ENCODE measurements at regions not wholly inside any gene's neighbourhood (a gene's known extent, or its start where the extent isn't known, plus 50 kb on each side); places are given as distances from the start of the nearest gene placed in this dataset.
"Not testable (repeated sequence)": the region's sequence is repeated elsewhere in the genome, so short reads cannot be mapped to it uniquely, and the experiment has no call there.

GRCh38 chr16:51845586-51846305 lies 694.7 kb upstream of the SALL1 start:
- H3K27me3 ChIP-seq (ENCODE audit: insufficient read depth, low read length): no peaks in the 10 kb centered on the region
- H3K9me3 ChIP-seq (ENCODE audit: low read length): no peaks in the 10 kb centered on the region
- no peak overlapping the region for H3K4me3 ChIP-seq (ENCODE audit: low read length)
- H3K36me3 ChIP-seq (ENCODE audit: insufficient read depth, low read length): no peaks in the 10 kb centered on the region
- peaks cover 17% of the 10 kb centered on the region for H3K4me1 ChIP-seq (ENCODE audit: insufficient read depth, low read length)
- peak overlapping the region; percentile 57 for H2AFZ ChIP-seq (ENCODE audit: low read depth, low read length)

- Histone ChIP-seq H3K4me3 (ENCODE audit: low read length) (no peak overlapping the region), H3K36me3 (ENCODE audit: insufficient read depth, low read length) (no peaks in the 10 kb centered on the region), H3K4me1 (ENCODE audit: insufficient read depth, low read length) (peaks cover 3% of the 10 kb centered on the region), H3K27me3 (ENCODE audit: insufficient read depth, low read length) (peaks cover 2% of the 10 kb centered on the region), H2AFZ (ENCODE audit: low read depth, low read length) (no peak overlapping the region), H3K9me3 (ENCODE audit: low read length) (no peaks in the 10 kb centered on the region)
These were observed 688.8 kb upstream of the SALL1 start for GRCh38 chr16:51839727-51840462.

GRCh38 chr16:51834794-51835193 lies 683.7 kb upstream of the SALL1 start:
- Histone ChIP-seq H2AFZ (ENCODE audit: low read depth, low read length) (no peak overlapping the region), H3K9me3 (ENCODE audit: low read length) (no peaks in the 10 kb centered on the region), H3K4me3 (ENCODE audit: low read length) (no peak overlapping the region), H3K36me3 (ENCODE audit: insufficient read depth, low read length) (no peaks in the 10 kb centered on the region), H3K4me1 (ENCODE audit: insufficient read depth, low read length) (peaks cover 2% of the 10 kb centered on the region), H3K27me3 (ENCODE audit: insufficient read depth, low read length) (peaks cover 2% of the 10 kb centered on the region)

- Histone ChIP-seq H3K36me3 (ENCODE audit: insufficient read depth, low read length) (no peaks in the 10 kb centered on the region), H3K4me3 (ENCODE audit: low read length) (no peak overlapping the region), H2AFZ (ENCODE audit: low read depth, low read length) (no peak overlapping the region), H3K9me3 (ENCODE audit: low read length) (no peaks in the 10 kb centered on the region), H3K4me1 (ENCODE audit: insufficient read depth, low read length) (peaks cover 2% of the 10 kb centered on the region), H3K27me3 (ENCODE audit: insufficient read depth, low read length) (peaks cover 2% of the 10 kb centered on the region)
These were observed 683.1 kb upstream of the SALL1 start for GRCh38 chr16:51834133-51834532.

GRCh38 chr16:51831595-51832367 lies 680.7 kb upstream of the SALL1 start:
- Histone ChIP-seq H3K27me3 (ENCODE audit: insufficient read depth, low read length) (no peaks in the 10 kb centered on the region), H2AFZ (ENCODE audit: low read depth, low read length) (no peak overlapping the region), H3K9me3 (ENCODE audit: low read length) (no peaks in the 10 kb centered on the region)

GRCh38 chr16:51831034-51831433 lies 680.0 kb upstream of the SALL1 start:
- not testable (repeated sequence) for H3K36me3 ChIP-seq (ENCODE audit: insufficient read depth, low read length); H3K4me1 ChIP-seq (ENCODE audit: insufficient read depth, low read length); H3K9me3 ChIP-seq (ENCODE audit: low read length)

More at GRCh38 chr16:51831595-51832367, 680.7 kb upstream of the SALL1 start:
- Histone ChIP-seq H3K4me1 (ENCODE audit: insufficient read depth, low read length) (peaks cover 2% of the 10 kb centered on the region), H3K36me3 (ENCODE audit: insufficient read depth, low read length) (no peaks in the 10 kb centered on the region), H3K4me3 (ENCODE audit: low read length) (no peak overlapping the region)

GRCh38 chr16:51825779-51826178 lies 674.7 kb upstream of the SALL1 start:
- Histone ChIP-seq H3K4me1 (ENCODE audit: insufficient read depth, low read length) (no peaks in the 10 kb centered on the region), H3K9me3 (ENCODE audit: low read length) (no peaks in the 10 kb centered on the region), H3K36me3 (ENCODE audit: insufficient read depth, low read length) (no peaks in the 10 kb centered on the region), H2AFZ (ENCODE audit: low read depth, low read length) (no peak overlapping the region), H3K4me3 (ENCODE audit: low read length) (no peak overlapping the region), H3K27me3 (ENCODE audit: insufficient read depth, low read length) (peaks cover 9% of the 10 kb centered on the region)

More at GRCh38 chr16:51831034-51831433, 680.0 kb upstream of the SALL1 start:
- not testable (repeated sequence) for H2AFZ ChIP-seq (ENCODE audit: low read depth, low read length); H3K4me3 ChIP-seq (ENCODE audit: low read length); H3K27me3 ChIP-seq (ENCODE audit: insufficient read depth, low read length)

- Histone ChIP-seq H3K36me3 (ENCODE audit: insufficient read depth, low read length) (no peaks in the 10 kb centered on the region), H2AFZ (ENCODE audit: low read depth, low read length) (no peak overlapping the region), H3K9me3 (ENCODE audit: low read length) (no peaks in the 10 kb centered on the region), H3K27me3 (ENCODE audit: insufficient read depth, low read length) (peaks cover 9% of the 10 kb centered on the region), H3K4me1 (ENCODE audit: insufficient read depth, low read length) (no peaks in the 10 kb centered on the region), H3K4me3 (ENCODE audit: low read length) (no peak overlapping the region)
These were observed 671.4 kb upstream of the SALL1 start for GRCh38 chr16:51822471-51822870.

GRCh38 chr16:51821527-51821926 lies 670.5 kb upstream of the SALL1 start:
- Histone ChIP-seq H3K9me3 (ENCODE audit: low read length) (no peaks in the 10 kb centered on the region), H3K27me3 (ENCODE audit: insufficient read depth, low read length) (peaks cover 9% of the 10 kb centered on the region), H3K4me1 (ENCODE audit: insufficient read depth, low read length) (no peaks in the 10 kb centered on the region), H3K36me3 (ENCODE audit: insufficient read depth, low read length) (no peaks in the 10 kb centered on the region), H3K4me3 (ENCODE audit: low read length) (no peak overlapping the region), H2AFZ (ENCODE audit: low read depth, low read length) (no peak overlapping the region)

GRCh38 chr16:51820176-51820575 lies 669.1 kb upstream of the SALL1 start:
- H3K4me3 ChIP-seq (ENCODE audit: low read length): no peak overlapping the region
- peaks cover 9% of the 10 kb centered on the region for H3K27me3 ChIP-seq (ENCODE audit: insufficient read depth, low read length)
- no peaks in the 10 kb centered on the region for H3K4me1 ChIP-seq (ENCODE audit: insufficient read depth, low read length)
- no peak overlapping the region for H2AFZ ChIP-seq (ENCODE audit: low read depth, low read length)
- H3K36me3 ChIP-seq (ENCODE audit: insufficient read depth, low read length): no peaks in the 10 kb centered on the region
- no peaks in the 10 kb centered on the region for H3K9me3 ChIP-seq (ENCODE audit: low read length)

GRCh38 chr16:51818342-51818944 lies 667.4 kb upstream of the SALL1 start:
- no peaks in the 10 kb centered on the region for H3K9me3 ChIP-seq (ENCODE audit: low read length)
- peaks cover 9% of the 10 kb centered on the region for H3K27me3 ChIP-seq (ENCODE audit: insufficient read depth, low read length)
- H3K4me1 ChIP-seq (ENCODE audit: insufficient read depth, low read length): no peaks in the 10 kb centered on the region
- no peak overlapping the region for H3K4me3 ChIP-seq (ENCODE audit: low read length)
- no peaks in the 10 kb centered on the region for H3K36me3 ChIP-seq (ENCODE audit: insufficient read depth, low read length)
- H2AFZ ChIP-seq (ENCODE audit: low read depth, low read length): no peak overlapping the region

GRCh38 chr16:51816929-51817328 lies 665.9 kb upstream of the SALL1 start:
- H3K4me1 ChIP-seq (ENCODE audit: insufficient read depth, low read length): no peaks in the 10 kb centered on the region

GRCh38 chr16:51815523-51815922 lies 664.5 kb upstream of the SALL1 start:
- H3K4me3 ChIP-seq (ENCODE audit: low read length): no peak overlapping the region
- no peaks in the 10 kb centered on the region for H3K9me3 ChIP-seq (ENCODE audit: low read length)
- H2AFZ ChIP-seq (ENCODE audit: low read depth, low read length): no peak overlapping the region
- no peaks in the 10 kb centered on the region for H3K36me3 ChIP-seq (ENCODE audit: insufficient read depth, low read length)
- no peaks in the 10 kb centered on the region for H3K27me3 ChIP-seq (ENCODE audit: insufficient read depth, low read length)
- no peaks in the 10 kb centered on the region for H3K4me1 ChIP-seq (ENCODE audit: insufficient read depth, low read length)

More at GRCh38 chr16:51816929-51817328, 665.9 kb upstream of the SALL1 start:
- Histone ChIP-seq H3K27me3 (ENCODE audit: insufficient read depth, low read length) (no peaks in the 10 kb centered on the region), H3K36me3 (ENCODE audit: insufficient read depth, low read length) (no peaks in the 10 kb centered on the region), H3K9me3 (ENCODE audit: low read length) (no peaks in the 10 kb centered on the region), H3K4me3 (ENCODE audit: low read length) (no peak overlapping the region), H2AFZ (ENCODE audit: low read depth, low read length) (no peak overlapping the region)

All from neuron (in vitro differentiated cells).